B cell (primary cell): ENCODE measurements at regions not wholly inside any gene's neighbourhood (a gene's known extent, or its start where the extent isn't known, plus 50 kb on each side); places are given as distances from the start of the nearest gene placed in this dataset.

ENCODE experiments used
- CTCF ChIP-seq: fragments of 200-600 bp; IDR thresholded peaks from one replicate; pipeline ENCODE4 v1.8.0; 2022; ENCODE audit warnings: antibody characterized with exemption, mild to moderate bottlenecking
- EZH2 ChIP-seq: IDR thresholded peaks from 2 replicates; pipeline ENCODE4 v1.6.1; 2012; ENCODE audit warnings: borderline replicate concordance, low read depth, mild to moderate bottlenecking, moderate library complexity, low read length; ENCODE audit not compliant: insufficient read depth, poor library complexity, severe bottlenecking

- no peak for TF ChIP-seq CTCF
- TF ChIP-seq EZH2 = no peak
Measured at GRCh38 chr3:22450786-22451400, 699.9 kb upstream of the ZNF385D start.
